ENCODE measurements at regions not wholly inside any gene's neighbourhood (a gene's known extent, or its start where the extent isn't known, plus 50 kb on each side); places are given as distances from the start of the nearest gene placed in this dataset.

DNA sequence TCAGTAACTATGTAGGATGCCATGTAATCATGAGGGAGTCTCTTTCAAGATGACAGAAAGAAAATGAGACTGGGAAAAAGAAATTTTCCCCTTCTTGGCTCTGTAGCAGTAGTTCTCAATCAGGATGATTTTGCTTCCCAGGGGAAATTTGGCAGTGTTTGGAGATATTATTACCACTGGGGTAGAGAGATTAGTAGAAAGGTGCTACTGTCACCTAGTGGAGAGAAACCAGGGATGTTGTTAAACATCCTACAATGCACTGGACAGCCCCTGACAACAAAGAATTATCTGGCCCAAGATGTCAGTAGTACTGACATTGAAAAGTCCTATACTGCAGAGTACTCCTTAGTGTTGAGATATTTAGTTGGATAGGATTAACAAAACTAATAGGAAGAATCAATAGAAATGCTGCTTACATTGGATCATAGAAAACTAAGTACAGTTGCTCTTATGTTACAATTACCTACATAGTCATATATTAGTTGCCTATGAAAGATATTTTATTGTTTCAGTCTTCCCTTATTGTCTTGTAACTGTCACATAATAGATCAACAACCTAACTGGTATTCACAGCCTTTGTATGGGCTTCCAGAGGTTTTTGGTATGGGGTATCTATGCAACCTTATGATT is 433.3 kb downstream of the RAP2B start:
- no peaks in the 10 kb centered on the region for H3K27me3 ChIP-seq (replicated peaks in 1 of 4; ENCODE audit: control extremely low read depth in 1 of 4, control insufficient read depth in 3 of 4, insufficient read depth in 4 of 4, low read length in 3 of 4)
- H3K27ac ChIP-seq (ENCODE audit: low read length in 2 of 2): no peak overlapping the region
- Mint-ChIP-seq H3K9me3 (ENCODE audit: insufficient read depth) (no peaks in the 10 kb centered on the region), H3K4me1 (no peaks in the 10 kb centered on the region), H3K27ac (no peak overlapping the region), H3K27me3 (peaks cover 3% of the 10 kb centered on the region), H3K4me3 (no peak overlapping the region)
- TF ChIP-seq EZH2 (IDR thresholded peaks at IDR 0.05; ENCODE audit: borderline replicate concordance, insufficient read depth, low read depth, low read length, poor library complexity, severe bottlenecking): no peak
- TF ChIP-seq, protein P1, sequence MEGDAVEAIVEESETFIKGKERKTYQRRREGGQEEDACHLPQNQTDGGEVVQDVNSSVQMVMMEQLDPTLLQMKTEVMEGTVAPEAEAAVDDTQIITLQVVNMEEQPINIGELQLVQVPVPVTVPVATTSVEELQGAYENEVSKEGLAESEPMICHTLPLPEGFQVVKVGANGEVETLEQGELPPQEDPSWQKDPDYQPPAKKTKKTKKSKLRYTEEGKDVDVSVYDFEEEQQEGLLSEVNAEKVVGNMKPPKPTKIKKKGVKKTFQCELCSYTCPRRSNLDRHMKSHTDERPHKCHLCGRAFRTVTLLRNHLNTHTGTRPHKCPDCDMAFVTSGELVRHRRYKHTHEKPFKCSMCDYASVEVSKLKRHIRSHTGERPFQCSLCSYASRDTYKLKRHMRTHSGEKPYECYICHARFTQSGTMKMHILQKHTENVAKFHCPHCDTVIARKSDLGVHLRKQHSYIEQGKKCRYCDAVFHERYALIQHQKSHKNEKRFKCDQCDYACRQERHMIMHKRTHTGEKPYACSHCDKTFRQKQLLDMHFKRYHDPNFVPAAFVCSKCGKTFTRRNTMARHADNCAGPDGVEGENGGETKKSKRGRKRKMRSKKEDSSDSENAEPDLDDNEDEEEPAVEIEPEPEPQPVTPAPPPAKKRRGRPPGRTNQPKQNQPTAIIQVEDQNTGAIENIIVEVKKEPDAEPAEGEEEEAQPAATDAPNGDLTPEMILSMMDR (IDR thresholded peaks at IDR 0.05): peak; percentile 21
- H3K4me1 ChIP-seq (ENCODE audit: control insufficient read depth in 2 of 2, insufficient read depth in 2 of 2, low read length in 2 of 2): no peaks in the 10 kb centered on the region
- ATAC-seq (ENCODE audit: low read depth): no peak
- H4K20me1 ChIP-seq (ENCODE audit: control insufficient read depth, insufficient read depth, low read length, poor library complexity, severe bottlenecking): no peaks in the 10 kb centered on the region
- H2AFZ ChIP-seq (ENCODE audit: insufficient read depth, low read depth, low read length, poor library complexity, severe bottlenecking): no peak overlapping the region
- H3K79me2 ChIP-seq (ENCODE audit: control insufficient read depth, insufficient read depth, low read length): no peaks in the 10 kb centered on the region
- ChIA-PET POLR2A (no interaction called here), CTCF (interaction anchor here (0.9 to 1.4 kb wide), 2 partner anchors 430 to 552 kb away, joined by 3 to 5 read pairs; no protein-coding TSS in a partner anchor)
- intact Hi-C loops (cut with micrococcal nuclease): loop anchor here (1.0 kb wide), 2 partner anchors 430 to 552 kb away; no protein-coding TSS in a partner anchor
- DNase-seq: peak; percentile 12
- H3K9me3 ChIP-seq (ENCODE audit: control extremely low read depth in 1 of 3, control insufficient read depth in 2 of 3, insufficient read depth in 1 of 3, low read length in 2 of 3): no peaks in the 10 kb centered on the region
- H3K4me2 ChIP-seq (replicated peaks; ENCODE audit: low read depth, low read length, poor library complexity, severe bottlenecking): no peak overlapping the region
- H3K36me3 ChIP-seq (replicated peaks in 1 of 2; ENCODE audit: control extremely low read depth in 1 of 2, control insufficient read depth in 1 of 2, extremely low read depth in 1 of 2, insufficient read depth in 2 of 2, low read length in 1 of 2): no peaks in the 10 kb centered on the region
- H3K4me3 ChIP-seq (ENCODE audit: control extremely low read depth in 1 of 5, extremely low read depth in 1 of 5, insufficient read depth in 1 of 5, low read depth in 2 of 5, low read length in 4 of 5): no peak overlapping the region
- H3K9ac ChIP-seq (ENCODE audit: low read length): no peak overlapping the region

GRCh38 chr3:153596401-153596800 is 434.4 kb downstream of the RAP2B start:
- no peak overlapping the region for H3K4me3 ChIP-seq (ENCODE audit: control extremely low read depth in 1 of 5, extremely low read depth in 1 of 5, insufficient read depth in 1 of 5, low read depth in 2 of 5, low read length in 4 of 5)
- H3K27ac ChIP-seq (ENCODE audit: low read length in 2 of 2): no peak overlapping the region
- no peaks in the 10 kb centered on the region for H3K27me3 ChIP-seq (replicated peaks in 1 of 4; ENCODE audit: control extremely low read depth in 1 of 4, control insufficient read depth in 3 of 4, insufficient read depth in 4 of 4, low read length in 3 of 4)
- no peaks in the 10 kb centered on the region for H4K20me1 ChIP-seq (ENCODE audit: control insufficient read depth, insufficient read depth, low read length, poor library complexity, severe bottlenecking)
- H3K9ac ChIP-seq (ENCODE audit: low read length): no peak overlapping the region
- 90% methylated on average over 2 of the region's 4 CpGs for WGBS (ENCODE audit: insufficient coverage)
- no peaks in the 10 kb centered on the region for H3K4me1 ChIP-seq (ENCODE audit: control insufficient read depth in 2 of 2, insufficient read depth in 2 of 2, low read length in 2 of 2)
- no peak overlapping the region for H3K27ac Mint-ChIP-seq
- CTCF ChIA-PET: no interaction called here
- ATAC-seq (ENCODE audit: low read depth) (no peak), DNase-seq (no peak)
- H3K79me2 ChIP-seq (ENCODE audit: control insufficient read depth, insufficient read depth, low read length): no peaks in the 10 kb centered on the region
- H3K4me2 ChIP-seq (replicated peaks; ENCODE audit: low read depth, low read length, poor library complexity, severe bottlenecking): no peak overlapping the region
- H3K4me1 Mint-ChIP-seq: no peaks in the 10 kb centered on the region
- H3K9me3 Mint-ChIP-seq (ENCODE audit: insufficient read depth): no peaks in the 10 kb centered on the region
- peaks cover 3% of the 10 kb centered on the region for H3K27me3 Mint-ChIP-seq
- POLR2A ChIA-PET: no interaction called here
- no peak overlapping the region for H3K4me3 Mint-ChIP-seq
- no peaks in the 10 kb centered on the region for H3K9me3 ChIP-seq (ENCODE audit: control extremely low read depth in 1 of 3, control insufficient read depth in 2 of 3, insufficient read depth in 1 of 3, low read length in 2 of 3)
- TF ChIP-seq, protein P1 (IDR thresholded peaks at IDR 0.05): no peak
- no peak for TF ChIP-seq EZH2 (IDR thresholded peaks at IDR 0.05; ENCODE audit: borderline replicate concordance, insufficient read depth, low read depth, low read length, poor library complexity, severe bottlenecking)
- no peak overlapping the region for H2AFZ ChIP-seq (ENCODE audit: insufficient read depth, low read depth, low read length, poor library complexity, severe bottlenecking)
- no peaks in the 10 kb centered on the region for H3K36me3 ChIP-seq (replicated peaks in 1 of 2; ENCODE audit: control extremely low read depth in 1 of 2, control insufficient read depth in 1 of 2, extremely low read depth in 1 of 2, insufficient read depth in 2 of 2, low read length in 1 of 2)
- intact Hi-C loops (cut with micrococcal nuclease): no loop called here
